ENCODE measurements at regions not wholly inside any gene's neighbourhood (a gene's known extent, or its start where the extent isn't known, plus 50 kb on each side); places are given as distances from the start of the nearest gene placed in this dataset.

DNA sequence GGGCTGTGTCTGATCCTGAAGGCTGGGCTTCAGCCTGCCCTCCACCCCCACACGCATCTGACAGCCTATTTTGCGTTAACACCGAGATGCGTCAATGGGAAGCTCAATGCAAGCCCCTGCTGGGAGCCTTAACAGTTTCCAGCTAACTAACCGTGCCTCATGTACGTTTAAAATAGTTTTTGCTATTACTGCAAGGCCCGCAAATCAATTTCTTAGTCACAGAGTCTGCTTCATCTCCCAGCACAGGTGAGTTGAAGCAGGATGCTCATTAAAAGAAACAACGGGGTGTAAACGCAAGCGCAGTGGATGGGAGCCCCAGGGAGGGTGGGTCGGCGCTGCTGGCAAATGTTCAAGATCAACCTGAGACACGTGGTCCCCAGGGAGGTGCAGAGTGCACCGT, 142.8 kb upstream of the PHACTR3 start:
- no peak overlapping the region for H3K18ac ChIP-seq (ENCODE audit: extremely low read depth, low read length)
- H2AFZ ChIP-seq (ENCODE audit: low read length): no peak overlapping the region
- no peak overlapping the region for H2BK15ac ChIP-seq (ENCODE audit: low read length)
- no peak overlapping the region for H2BK5ac ChIP-seq (ENCODE audit: low read depth, low read length)
- no peaks in the 10 kb centered on the region for H3K36me3 ChIP-seq (ENCODE audit: control insufficient read depth in 2 of 4, insufficient read depth in 4 of 4, low read length in 3 of 4)
- no peak overlapping the region for H2BK20ac ChIP-seq (ENCODE audit: low read length)
- no peaks in the 10 kb centered on the region for H3K79me1 ChIP-seq (ENCODE audit: low read depth, low read length)
- no peak overlapping the region for H3K27ac ChIP-seq (ENCODE audit: low read depth, low read length)
- H3K14ac ChIP-seq (ENCODE audit: insufficient read length): no peak overlapping the region
- H3K27me3 ChIP-seq (replicated peaks in 1 of 4; ENCODE audit: control insufficient read depth in 3 of 4, extremely low read depth in 1 of 4, insufficient read depth in 3 of 4, low read length in 3 of 4): no peaks in the 10 kb centered on the region
- no peak overlapping the region for H2BK120ac ChIP-seq (replicated peaks; ENCODE audit: low read depth, low read length)
- CTCF ChIA-PET (ENCODE audit: partially characterized antibody): interaction anchor here (0.8 to 2.9 kb wide), 6 partner anchors 8 to 374 kb away, joined by 3 to 9 read pairs (median 6); no protein-coding TSS in a partner anchor
- 90% methylated on average over 14 of the region's 14 CpGs; no CpG with 5 or more reads in 1 of the 2 experiments for WGBS, 2 experiments (ENCODE audit: extremely low coverage in 1 of 2, insufficient coverage in 1 of 2, insufficient read length in 1 of 2, insufficient replicate concordance in 2 of 2, low coverage in 1 of 2, low lambda C conversion rate in 2 of 2, missing lambda C conversion rate in 1 of 2)
- no peaks in the 10 kb centered on the region for H3K9me3 ChIP-seq (ENCODE audit: insufficient read depth in 2 of 2, low read depth in 1 of 2, low read length in 1 of 2)
- H3K4ac ChIP-seq (replicated peaks; ENCODE audit: insufficient read length, low read depth, low read length): no peak overlapping the region
- no peaks in the 10 kb centered on the region for H3K23me2 ChIP-seq (ENCODE audit: low read depth, low read length)
- H4K91ac ChIP-seq (replicated peaks; ENCODE audit: insufficient read length, low read length): no peak overlapping the region
- H3K9ac ChIP-seq (replicated peaks in 1 of 4; ENCODE audit: extremely low read depth in 1 of 4, low read depth in 3 of 4, low read length in 3 of 4): no peak overlapping the region
- peaks cover 0 to 3% of the 10 kb centered on the region in 2 experiments for H4K20me1 ChIP-seq (replicated peaks in 1 of 2; ENCODE audit: control insufficient read depth in 1 of 2, insufficient read depth in 2 of 2, low read length in 2 of 2)
- DNase-seq (ENCODE audit: low read depth in 1 of 2, low spot score in 2 of 2) (no peak), FAIRE-seq (no peak)
- H3K79me2 ChIP-seq (ENCODE audit: control insufficient read depth in 1 of 2, insufficient read depth in 2 of 2, low read length in 2 of 2): no peaks in the 10 kb centered on the region
- no peak overlapping the region for H4K8ac ChIP-seq (ENCODE audit: extremely low read depth, insufficient read depth, low read length)
- no peaks in the 10 kb centered on the region; a peak in 1 of 7 replicates for H3K4me1 ChIP-seq (replicated peaks in 1 of 4; ENCODE audit: control insufficient read depth in 3 of 4, insufficient read depth in 4 of 4, low read length in 3 of 4)
- no peak overlapping the region for H3K4me2 ChIP-seq (ENCODE audit: insufficient read depth in 1 of 2, low read depth in 2 of 2, low read length in 2 of 2)
- POLR2A ChIA-PET (ENCODE audit: partially characterized antibody): no interaction called here
- H2AK5ac ChIP-seq (ENCODE audit: low read depth, low read length): 0 out of 2 replicates have a peak overlapping the region, but pooled peaks have one; percentile 13
- no peak overlapping the region for H3K56ac ChIP-seq (replicated peaks; ENCODE audit: insufficient read length, low read depth, low read length)
- H3K23ac ChIP-seq (ENCODE audit: insufficient read length): no peak overlapping the region
- no peak overlapping the region for H4K5ac ChIP-seq (ENCODE audit: insufficient read length, low read depth, low read length)
- H2BK12ac ChIP-seq (ENCODE audit: low read depth, low read length): no peak overlapping the region
- no peak overlapping the region for H3K4me3 ChIP-seq (ENCODE audit: extremely low read depth in 1 of 4, insufficient read depth in 2 of 4, low read depth in 3 of 4, low read length in 4 of 4)
- TF ChIP-seq NANOG (IDR thresholded peaks at IDR 0.05; ENCODE audit: insufficient read depth, low read depth, low read length, poor library complexity, severe bottlenecking) (no peak), CBX5 (IDR thresholded peaks at IDR 0.05; ENCODE audit: low read depth, low read length) (no peak), JUND (IDR thresholded peaks at IDR 0.05; ENCODE audit: low read length) (no peak), JUN (IDR thresholded peaks at IDR 0.05; ENCODE audit: low read depth, low read length) (no peak), SRF (IDR thresholded peaks at IDR 0.05; ENCODE audit: low read depth, low read length) (no peak), SP1 (IDR thresholded peaks at IDR 0.05; ENCODE audit: low read depth, low read length) (no peak), TAF1 (IDR thresholded peaks at IDR 0.05; ENCODE audit: low read depth, low read length) (no peak), ZNF274 (IDR thresholded peaks at IDR 0.05; ENCODE audit: borderline replicate concordance, extremely low read depth, low read length) (no peak), KDM1A (IDR thresholded peaks at IDR 0.05; ENCODE audit: borderline replicate concordance, low read length) (no peak), CTCF (IDR thresholded peaks at IDR 0.05; ENCODE audit: control extremely low read depth in 1 of 3, insufficient read depth in 1 of 3, low read depth in 1 of 3, low read length in 3 of 3) (no peak), RXRA (IDR thresholded peaks at IDR 0.05; ENCODE audit: insufficient read depth, low read depth, low read length) (no peak), TAF7 (optimal IDR thresholded peaks at IDR 0.05; ENCODE audit: borderline replicate concordance, low read depth, low read length) (no peak)
